ENCODE measurements at regions not wholly inside any gene's neighbourhood (a gene's known extent, or its start where the extent isn't known, plus 50 kb on each side); places are given as distances from the start of the nearest gene placed in this dataset.
"Not testable (repeated sequence)": the region's sequence is repeated elsewhere in the genome, so short reads cannot be mapped to it uniquely, and the experiment has no call there.

DNA sequence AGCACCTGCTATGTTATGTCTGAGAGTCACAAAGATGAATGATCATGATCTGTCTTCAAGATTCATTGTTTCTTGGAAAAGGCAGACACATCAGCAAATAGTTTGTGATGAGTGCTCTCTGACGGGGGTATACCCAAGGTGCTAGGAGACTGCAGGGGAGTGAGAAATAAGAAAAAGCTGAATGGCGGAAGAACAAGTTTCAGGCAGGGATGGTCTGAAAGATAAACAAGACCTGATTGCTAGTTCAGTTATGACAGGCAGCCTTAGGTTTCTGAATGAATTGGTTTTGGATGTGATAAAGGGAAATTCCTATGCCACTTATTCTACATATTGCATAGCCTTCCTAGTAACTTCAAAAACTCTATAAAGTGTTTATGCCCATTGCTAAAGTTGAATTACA lies 327.0 kb upstream of the DKK2 start:
- Histone ChIP-seq H3K9me3 (ENCODE audit: low read length) (no peaks in the 10 kb centered on the region), H3K9me2 (ENCODE audit: insufficient read depth, low read length) (no peaks in the 10 kb centered on the region), H3K4me3 (ENCODE audit: low read length) (no peak overlapping the region), H3K27me3 (ENCODE audit: insufficient read depth, low read depth, low read length) (no peaks in the 10 kb centered on the region), H3F3A (ENCODE audit: insufficient read depth, low read length, poor library complexity, severe bottlenecking) (no peaks in the 10 kb centered on the region), H3K36me3 (ENCODE audit: insufficient read depth, low read length) (no peaks in the 10 kb centered on the region), H2AFZ (ENCODE audit: low read depth, low read length) (no peak overlapping the region), H3K4me2 (ENCODE audit: low read length) (no peak overlapping the region), H3K27ac (ENCODE audit: low read length) (no peak overlapping the region), H3K79me2 (replicated peaks; ENCODE audit: insufficient read depth, low read length) (no peaks in the 10 kb centered on the region), H4K20me1 (ENCODE audit: insufficient read depth) (no peaks in the 10 kb centered on the region), H3K9ac (ENCODE audit: low read length) (no peak overlapping the region)
- TF ChIP-seq MXI1 (conservative IDR thresholded peaks at IDR 0.05; ENCODE audit: poor library complexity, severe bottlenecking) (no peak), POLR2AphosphoS5 (IDR thresholded peaks at IDR 0.05) (no peak), EP300 (conservative IDR thresholded peaks at IDR 0.05; ENCODE audit: poor library complexity, severe bottlenecking) (no peak), SMC3 (conservative IDR thresholded peaks at IDR 0.05; ENCODE audit: poor library complexity) (no peak)

GRCh38 chr4:107359208-107359607 lies 323.1 kb upstream of the DKK2 start:
- no peak overlapping the region for H3K9ac ChIP-seq (ENCODE audit: low read length)
- no peaks in the 10 kb centered on the region for H3K9me2 ChIP-seq (ENCODE audit: insufficient read depth, low read length)
- H3K27ac ChIP-seq (ENCODE audit: low read length), result no peak overlapping the region
- TF ChIP-seq RAD21 (conservative IDR thresholded peaks at IDR 0.05) (no peak), SMC3 (conservative IDR thresholded peaks at IDR 0.05; ENCODE audit: poor library complexity) (no peak), POLR2AphosphoS5 (IDR thresholded peaks at IDR 0.05) (no peak), EP300 (conservative IDR thresholded peaks at IDR 0.05; ENCODE audit: poor library complexity, severe bottlenecking) (no peak), EZH2 (IDR thresholded peaks at IDR 0.05; ENCODE audit: borderline replicate concordance, insufficient read depth, low read length, poor library complexity, severe bottlenecking) (no peak), MXI1 (conservative IDR thresholded peaks at IDR 0.05; ENCODE audit: poor library complexity, severe bottlenecking) (no peak), TAF1 (IDR thresholded peaks at IDR 0.05; ENCODE audit: low read depth) (no peak), REST (IDR thresholded peaks at IDR 0.05; ENCODE audit: borderline replicate concordance) (no peak)
- TF ChIP-seq, protein P1, sequence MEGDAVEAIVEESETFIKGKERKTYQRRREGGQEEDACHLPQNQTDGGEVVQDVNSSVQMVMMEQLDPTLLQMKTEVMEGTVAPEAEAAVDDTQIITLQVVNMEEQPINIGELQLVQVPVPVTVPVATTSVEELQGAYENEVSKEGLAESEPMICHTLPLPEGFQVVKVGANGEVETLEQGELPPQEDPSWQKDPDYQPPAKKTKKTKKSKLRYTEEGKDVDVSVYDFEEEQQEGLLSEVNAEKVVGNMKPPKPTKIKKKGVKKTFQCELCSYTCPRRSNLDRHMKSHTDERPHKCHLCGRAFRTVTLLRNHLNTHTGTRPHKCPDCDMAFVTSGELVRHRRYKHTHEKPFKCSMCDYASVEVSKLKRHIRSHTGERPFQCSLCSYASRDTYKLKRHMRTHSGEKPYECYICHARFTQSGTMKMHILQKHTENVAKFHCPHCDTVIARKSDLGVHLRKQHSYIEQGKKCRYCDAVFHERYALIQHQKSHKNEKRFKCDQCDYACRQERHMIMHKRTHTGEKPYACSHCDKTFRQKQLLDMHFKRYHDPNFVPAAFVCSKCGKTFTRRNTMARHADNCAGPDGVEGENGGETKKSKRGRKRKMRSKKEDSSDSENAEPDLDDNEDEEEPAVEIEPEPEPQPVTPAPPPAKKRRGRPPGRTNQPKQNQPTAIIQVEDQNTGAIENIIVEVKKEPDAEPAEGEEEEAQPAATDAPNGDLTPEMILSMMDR (IDR thresholded peaks at IDR 0.05; ENCODE audit: poor library complexity, severe bottlenecking), result no peak
- H3K4me3 ChIP-seq (ENCODE audit: low read length), result no peak overlapping the region
- H4K20me1 ChIP-seq (ENCODE audit: insufficient read depth), result no peaks in the 10 kb centered on the region
- no peak overlapping the region for H2AFZ ChIP-seq (ENCODE audit: low read depth, low read length)
- H3K36me3 ChIP-seq (ENCODE audit: insufficient read depth, low read length), result no peaks in the 10 kb centered on the region
- no peak overlapping the region for H3K4me2 ChIP-seq (ENCODE audit: low read length)
- H3K79me2 ChIP-seq (replicated peaks; ENCODE audit: insufficient read depth, low read length), result no peaks in the 10 kb centered on the region
- H3K27me3 ChIP-seq (ENCODE audit: insufficient read depth, low read depth, low read length), result no peaks in the 10 kb centered on the region
- no peaks in the 10 kb centered on the region for H3F3A ChIP-seq (ENCODE audit: insufficient read depth, low read length, poor library complexity, severe bottlenecking)
- H3K9me3 ChIP-seq (ENCODE audit: low read length), result no peaks in the 10 kb centered on the region

DNA sequence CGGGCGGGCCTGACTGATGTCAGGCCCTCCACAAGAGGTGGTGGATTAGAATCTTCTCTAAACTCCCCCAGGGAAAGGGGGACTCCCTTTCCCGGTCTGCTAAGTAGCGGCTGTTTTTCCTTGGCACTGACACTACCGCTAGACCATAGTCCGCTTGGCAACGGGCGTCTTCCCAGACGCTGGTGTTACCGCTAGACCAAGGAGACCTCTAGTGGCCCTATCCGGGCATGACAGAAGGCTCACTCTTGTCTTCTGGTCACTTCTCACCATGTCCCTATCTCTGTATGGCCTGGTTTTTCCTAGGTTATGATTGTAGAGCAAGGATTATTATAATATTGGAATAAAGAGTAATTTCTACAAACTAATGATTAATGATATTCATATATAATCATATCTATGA lies 318.2 kb upstream of the DKK2 start:
- H3K4me3 ChIP-seq (ENCODE audit: low read length); H3K9ac ChIP-seq (ENCODE audit: low read length); H3K27me3 ChIP-seq (ENCODE audit: insufficient read depth, low read depth, low read length); H2AFZ ChIP-seq (ENCODE audit: low read depth, low read length); H3K4me2 ChIP-seq (ENCODE audit: low read length); H3K27ac ChIP-seq (ENCODE audit: low read length); H3K9me2 ChIP-seq (ENCODE audit: insufficient read depth, low read length); H3K36me3 ChIP-seq (ENCODE audit: insufficient read depth, low read length); H3F3A ChIP-seq (ENCODE audit: insufficient read depth, low read length, poor library complexity, severe bottlenecking); H3K9me3 ChIP-seq (ENCODE audit: low read length); H3K79me2 ChIP-seq (replicated peaks; ENCODE audit: insufficient read depth, low read length); H4K20me1 ChIP-seq (ENCODE audit: insufficient read depth): not testable (repeated sequence)

Data from neural cell (in vitro differentiated cells).